ENCODE measurements at regions not wholly inside any gene's neighbourhood (a gene's known extent, or its start where the extent isn't known, plus 50 kb on each side); places are given as distances from the start of the nearest gene placed in this dataset.
"Not testable (repeated sequence)": the region's sequence is repeated elsewhere in the genome, so short reads cannot be mapped to it uniquely, and the experiment has no call there.

DNA sequence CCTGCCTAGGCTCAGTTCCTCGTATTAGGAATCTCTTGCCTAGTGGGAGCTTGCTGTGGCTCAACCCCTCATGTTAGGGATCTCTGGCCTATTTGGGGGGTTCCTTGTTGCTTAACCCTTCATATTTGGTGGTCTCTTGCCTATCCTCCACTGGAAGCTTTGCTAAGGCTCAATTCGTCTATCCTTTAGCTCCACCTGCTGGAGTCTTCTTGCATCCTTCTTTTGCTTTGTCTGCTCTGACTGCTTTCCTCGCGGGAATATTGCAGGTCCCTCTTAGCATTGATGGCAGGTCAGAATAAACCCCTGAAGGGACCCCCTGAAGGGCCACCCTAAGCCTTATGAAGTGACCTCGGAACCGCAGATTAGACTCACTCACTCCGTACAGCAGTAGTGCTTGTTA is 203.0 kb upstream of the TBX18 start:
- Histone ChIP-seq H3K4me1 (ENCODE audit: insufficient read depth) (no peaks in the 10 kb centered on the region), H3K36me3 (ENCODE audit: insufficient read depth) (no peaks in the 10 kb centered on the region), H3K4me3 (ENCODE audit: low read depth, low read length) (no peak overlapping the region), H3K27ac (ENCODE audit: low read depth) (no peak overlapping the region)
- DNase-seq (ENCODE audit: extremely low spot score) = no peak
- WGBS = 65% methylated on average over 7 of the region's 7 CpGs

GRCh38 chr6:84953111-84953755 is 188.8 kb upstream of the TBX18 start:
- Histone ChIP-seq H3K36me3 (ENCODE audit: insufficient read depth) (no peaks in the 10 kb centered on the region), H3K4me3 (ENCODE audit: low read depth, low read length) (no peak overlapping the region), H3K4me1 (ENCODE audit: insufficient read depth) (no peaks in the 10 kb centered on the region), H3K27ac (ENCODE audit: low read depth) (no peak overlapping the region)
- WGBS = 34% methylated on average over 2 of the region's 2 CpGs
- DNase-seq (ENCODE audit: extremely low spot score) = no peak

GRCh38 chr6:84944926-84945325 is 180.5 kb upstream of the TBX18 start:
- 84% methylated on average over 7 of the region's 7 CpGs for WGBS
- not testable (repeated sequence) for DNase-seq (ENCODE audit: extremely low spot score)

GRCh38 chr6:84943905-84944304 is 179.5 kb upstream of the TBX18 start:
- H3K4me1 ChIP-seq (ENCODE audit: insufficient read depth) = no peaks in the 10 kb centered on the region
- no peak for DNase-seq (ENCODE audit: extremely low spot score)
- WGBS = 99% methylated on average over 1 of the region's 1 CpG
- H3K27ac ChIP-seq (ENCODE audit: low read depth) = no peak overlapping the region
- no peak overlapping the region for H3K4me3 ChIP-seq (ENCODE audit: low read depth, low read length)
- H3K36me3 ChIP-seq (ENCODE audit: insufficient read depth) = no peaks in the 10 kb centered on the region

More at GRCh38 chr6:84944926-84945325, 180.5 kb upstream of the TBX18 start:
- H3K4me3 ChIP-seq (ENCODE audit: low read depth, low read length); H3K4me1 ChIP-seq (ENCODE audit: insufficient read depth); H3K27ac ChIP-seq (ENCODE audit: low read depth); H3K36me3 ChIP-seq (ENCODE audit: insufficient read depth): not testable (repeated sequence)

DNA sequence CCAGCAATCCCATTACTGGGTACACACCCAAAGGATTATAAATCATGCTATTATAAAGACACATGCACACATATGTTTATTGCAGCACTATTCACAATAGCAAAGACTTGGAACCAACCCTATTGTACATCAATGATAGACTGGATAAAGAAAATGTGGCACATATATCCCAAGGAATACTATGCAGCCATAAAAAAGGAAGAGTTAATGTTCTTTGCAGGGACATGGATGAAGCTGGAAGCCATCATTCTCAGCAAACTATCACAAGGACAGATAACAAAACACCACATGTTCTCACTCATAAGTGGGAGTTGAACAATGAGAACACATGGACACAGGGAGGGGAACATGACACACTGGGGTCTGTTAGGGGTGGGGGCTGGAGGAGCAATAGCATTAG is 177.2 kb upstream of the TBX18 start:
- H3K36me3 ChIP-seq (ENCODE audit: insufficient read depth); DNase-seq (ENCODE audit: extremely low spot score); H3K27ac ChIP-seq (ENCODE audit: low read depth); H3K4me1 ChIP-seq (ENCODE audit: insufficient read depth); H3K4me3 ChIP-seq (ENCODE audit: low read depth, low read length): not testable (repeated sequence)

DNA sequence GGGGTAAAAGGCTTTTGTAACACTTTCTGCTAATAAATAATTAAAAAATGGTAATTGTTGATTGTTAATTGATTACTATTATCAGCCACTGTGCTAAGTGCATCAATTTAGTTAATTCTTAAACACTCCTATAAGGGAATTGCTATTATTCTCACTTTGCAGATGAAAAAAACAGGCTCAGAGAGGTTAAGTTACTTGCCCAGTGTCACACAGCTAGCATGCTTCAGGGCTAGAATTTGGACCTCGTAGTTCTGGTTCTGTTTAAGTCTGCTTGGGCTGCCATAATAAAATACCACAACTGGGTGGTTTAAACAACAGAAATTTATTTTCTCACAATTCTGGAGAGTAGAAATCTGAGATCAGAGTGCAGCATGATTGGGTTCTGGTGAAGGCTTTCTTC is 164.8 kb upstream of the TBX18 start:
- Histone ChIP-seq H3K27ac (ENCODE audit: low read depth) (no peak overlapping the region), H3K4me3 (ENCODE audit: low read depth, low read length) (no peak overlapping the region), H3K4me1 (ENCODE audit: insufficient read depth) (no peaks in the 10 kb centered on the region), H3K36me3 (ENCODE audit: insufficient read depth) (no peaks in the 10 kb centered on the region)
- 74% methylated on average over 1 of the region's 1 CpG for WGBS
- DNase-seq (ENCODE audit: extremely low spot score) = no peak

DNA sequence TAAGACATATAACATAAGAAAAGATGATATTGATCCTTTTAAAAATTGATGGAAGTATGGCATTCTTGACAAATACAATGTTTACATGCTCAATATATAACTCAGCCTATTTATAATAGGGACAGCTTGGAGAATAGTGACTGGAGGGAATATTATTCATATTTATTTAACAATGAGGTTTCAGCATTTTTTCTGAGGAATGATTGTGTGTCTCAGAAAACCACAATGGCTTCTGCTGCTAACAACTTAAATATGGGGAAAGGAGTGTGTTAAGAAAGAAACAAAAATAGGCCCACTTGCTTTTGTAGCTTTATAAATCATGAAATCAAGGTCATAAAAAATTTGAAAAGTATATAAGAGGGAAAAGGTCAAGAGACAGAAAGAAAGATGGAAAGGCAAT is 163.2 kb upstream of the TBX18 start:
- DNase-seq (ENCODE audit: extremely low spot score) = no peak
- Histone ChIP-seq H3K4me1 (ENCODE audit: insufficient read depth) (no peaks in the 10 kb centered on the region), H3K4me3 (ENCODE audit: low read depth, low read length) (no peak overlapping the region), H3K27ac (ENCODE audit: low read depth) (no peak overlapping the region), H3K36me3 (ENCODE audit: insufficient read depth) (no peaks in the 10 kb centered on the region)

- Histone ChIP-seq H3K36me3 (ENCODE audit: insufficient read depth) (no peaks in the 10 kb centered on the region), H3K4me1 (ENCODE audit: insufficient read depth) (no peaks in the 10 kb centered on the region), H3K27ac (ENCODE audit: low read depth) (no peak overlapping the region), H3K4me3 (ENCODE audit: low read depth, low read length) (no peak overlapping the region)
- WGBS = 65% methylated on average over 5 of the region's 5 CpGs
- DNase-seq (ENCODE audit: extremely low spot score) = no peak
These were observed 162.1 kb upstream of the TBX18 start for GRCh38 chr6:84926189-84927155.

DNA sequence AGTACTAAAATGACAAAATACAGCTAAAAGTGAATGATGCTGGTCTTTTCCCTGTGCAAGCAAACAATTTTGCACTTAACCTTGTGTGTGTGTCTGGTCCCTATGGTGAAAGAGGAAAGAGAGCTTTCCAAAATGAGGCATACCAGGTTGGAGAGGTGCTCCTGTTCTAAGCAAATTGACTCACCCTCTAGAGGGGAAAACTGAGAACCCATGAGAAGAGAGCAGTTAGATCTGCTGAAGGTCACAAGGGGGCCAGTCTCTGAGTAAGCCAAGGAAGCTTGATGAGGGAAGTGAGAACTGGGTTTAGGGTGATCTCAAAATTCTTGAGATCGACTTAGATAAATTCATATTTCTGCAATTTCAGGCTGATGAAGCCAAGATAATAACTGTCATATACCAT is 157.5 kb upstream of the TBX18 start:
- no peak overlapping the region for H3K4me3 ChIP-seq (ENCODE audit: low read depth, low read length)
- WGBS = 81% methylated on average over 1 of the region's 1 CpG
- no peak overlapping the region for H3K27ac ChIP-seq (ENCODE audit: low read depth)
- no peak for DNase-seq (ENCODE audit: extremely low spot score)
- H3K36me3 ChIP-seq (ENCODE audit: insufficient read depth) = no peaks in the 10 kb centered on the region
- no peaks in the 10 kb centered on the region for H3K4me1 ChIP-seq (ENCODE audit: insufficient read depth)

DNA sequence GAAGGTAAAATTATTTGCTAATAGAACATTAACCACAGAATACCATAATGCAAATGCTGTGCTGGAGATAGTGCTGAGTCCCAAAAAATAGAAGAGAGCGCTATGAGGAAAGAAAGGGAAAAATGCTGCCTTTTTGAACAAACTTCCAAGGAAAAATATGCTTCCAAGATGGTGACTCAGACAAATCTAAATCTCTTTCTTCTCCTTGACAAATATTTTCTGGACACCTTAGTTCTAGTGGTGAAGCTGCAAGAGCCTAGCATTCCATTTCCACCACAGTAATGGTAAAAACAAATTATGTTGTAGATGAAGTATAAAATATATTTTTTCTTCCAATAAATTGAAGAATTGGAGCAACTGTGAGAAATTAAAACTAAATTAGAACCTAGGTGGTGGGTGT is 155.6 kb upstream of the TBX18 start:
- no peak overlapping the region for H3K4me3 ChIP-seq (ENCODE audit: low read depth, low read length)
- DNase-seq (ENCODE audit: extremely low spot score) = no peak
- H3K36me3 ChIP-seq (ENCODE audit: insufficient read depth) = no peaks in the 10 kb centered on the region
- no peaks in the 10 kb centered on the region for H3K4me1 ChIP-seq (ENCODE audit: insufficient read depth)
- WGBS = 100% methylated on average over 1 of the region's 1 CpG
- H3K27ac ChIP-seq (ENCODE audit: low read depth) = no peak overlapping the region

GRCh38 chr6:84916704-84917103 is 152.3 kb upstream of the TBX18 start:
- no peak overlapping the region for H3K27ac ChIP-seq (ENCODE audit: low read depth)
- WGBS = 65% methylated on average over 3 of the region's 3 CpGs
- no peaks in the 10 kb centered on the region for H3K36me3 ChIP-seq (ENCODE audit: insufficient read depth)
- H3K4me3 ChIP-seq (ENCODE audit: low read depth, low read length) = no peak overlapping the region
- no peaks in the 10 kb centered on the region for H3K4me1 ChIP-seq (ENCODE audit: insufficient read depth)
- DNase-seq (ENCODE audit: extremely low spot score) = no peak

- no peak for DNase-seq (ENCODE audit: extremely low spot score)
- Histone ChIP-seq H3K27ac (ENCODE audit: low read depth) (no peak overlapping the region), H3K4me1 (ENCODE audit: insufficient read depth) (no peaks in the 10 kb centered on the region), H3K4me3 (ENCODE audit: low read depth, low read length) (no peak overlapping the region), H3K36me3 (ENCODE audit: insufficient read depth) (no peaks in the 10 kb centered on the region)
- 63% methylated on average over 12 of the region's 12 CpGs for WGBS
These were observed 148.3 kb upstream of the TBX18 start for GRCh38 chr6:84912472-84913322.

GRCh38 chr6:84910906-84911607 is 146.7 kb upstream of the TBX18 start:
- H3K36me3 ChIP-seq (ENCODE audit: insufficient read depth) = no peaks in the 10 kb centered on the region
- H3K27ac ChIP-seq (ENCODE audit: low read depth) = no peak overlapping the region
- H3K4me3 ChIP-seq (ENCODE audit: low read depth, low read length) = no peak overlapping the region
- WGBS = 79% methylated on average over 2 of the region's 2 CpGs
- no peaks in the 10 kb centered on the region for H3K4me1 ChIP-seq (ENCODE audit: insufficient read depth)
- no peak for DNase-seq (ENCODE audit: extremely low spot score)

All from urinary bladder (tissue), 3 donors.